HEK293 (cell line): ENCODE measurements at regions not wholly inside any gene's neighbourhood (a gene's known extent, or its start where the extent isn't known, plus 50 kb on each side); places are given as distances from the start of the nearest gene placed in this dataset.

ENCODE experiments used
- CTCF ChIA-PET: fragments of 350-600 bp; formaldehyde crosslinking; extraction: SDS; loops from one replicate; lab custom pipeline; 2021; ENCODE audit warnings: antibody characterized with exemption; lab: Yijun Ruan, JAX
- POLR2A ChIA-PET: fragments of 300-600 bp; formaldehyde crosslinking; extraction: SDS; loops from one replicate; lab custom pipeline; 2020; ENCODE audit warnings: antibody characterized with exemption, inconsistent platforms; lab: Yijun Ruan, JAX
- H3K27ac ChIP-seq: fragments of 200-500 bp; sonication (Bioruptor generic); 2 replicates; pipeline ENCODE4 v1.5.1; 2014; ENCODE audit warnings: low read depth, low read length, control low read depth, inconsistent platforms; ENCODE audit errors: extremely low read depth
- H3K36me3 ChIP-seq, 2 experiments: fragments of 200-500 bp in 1 of 2; sonication (Bioruptor generic) in 1 of 2; 1 replicate in 1 of 2; 2 replicates in 1 of 2; pipeline ENCODE4 v1.5.1; 2014 to 2017; ENCODE audit warnings: inconsistent platforms in 2 of 2, low read length in 2 of 2; ENCODE audit not compliant: control insufficient read depth in 2 of 2, insufficient read depth in 1 of 2
- H3K4me1 ChIP-seq: fragments of 200-500 bp; sonication (Bioruptor generic); 2 replicates; pipeline ENCODE4 v1.5.1; 2014; ENCODE audit warnings: mild to moderate bottlenecking, low read length, inconsistent platforms; ENCODE audit not compliant: control insufficient read depth, insufficient read depth
- H3K4me3 ChIP-seq: 2 replicates; pipeline ENCODE4 v1.5.1; 2011; ENCODE audit warnings: low read depth, mild to moderate bottlenecking, control low read depth, low read length, moderate library complexity
- H3K9me3 ChIP-seq: fragments of 200-500 bp; sonication (Bioruptor generic); 2 replicates; pipeline ENCODE4 v1.5.1; 2014; ENCODE audit warnings: low read depth, low read length, inconsistent platforms; ENCODE audit not compliant: control insufficient read depth, insufficient read depth
- KLF16 ChIP-seq: fragments of 450-650 bp; formaldehyde crosslinking; IDR thresholded peaks from 2 replicates; pipeline ENCODE4 v1.5.1; 2017; ENCODE audit warnings: missing biosample characterization, missing genetic modification characterization
- KLF8 ChIP-seq: fragments of 450-650 bp; formaldehyde crosslinking; IDR thresholded peaks from 2 replicates; pipeline ENCODE4 v1.5.1; 2016; ENCODE audit warnings: missing biosample characterization, missing genetic modification characterization
- MZF1 ChIP-seq: fragments of 450-650 bp; formaldehyde crosslinking; IDR thresholded peaks from 2 replicates; pipeline ENCODE4 v1.5.1; 2017; ENCODE audit warnings: missing biosample characterization, missing genetic modification characterization, borderline replicate concordance
- RBAK ChIP-seq: fragments of 450-650 bp; formaldehyde crosslinking; IDR thresholded peaks from 2 replicates; pipeline ENCODE4 v1.5.1; 2016; ENCODE audit warnings: missing biosample characterization, missing genetic modification characterization
- WT1 ChIP-seq: fragments of 450-650 bp; formaldehyde crosslinking; IDR thresholded peaks from 2 replicates; pipeline ENCODE4 v1.5.1; 2016; ENCODE audit warnings: missing biosample characterization, missing genetic modification characterization
- ZEB2 ChIP-seq: fragments of 450-650 bp; formaldehyde crosslinking; IDR thresholded peaks from 2 replicates; pipeline ENCODE4 v1.5.1; 2016; ENCODE audit warnings: missing biosample characterization, missing genetic modification characterization
- ZNF132 ChIP-seq: fragments of 450-650 bp; formaldehyde crosslinking; IDR thresholded peaks from 2 replicates; pipeline ENCODE4 v1.5.1; 2017; ENCODE audit warnings: missing biosample characterization, missing genetic modification characterization, borderline replicate concordance
- ZNF133 ChIP-seq: fragments of 450-650 bp; formaldehyde crosslinking; IDR thresholded peaks from 2 replicates; pipeline ENCODE4 v1.5.1; 2016; ENCODE audit warnings: missing biosample characterization, missing genetic modification characterization
- ZNF146 ChIP-seq: fragments of 450-650 bp; formaldehyde crosslinking; IDR thresholded peaks from 2 replicates; pipeline ENCODE4 v1.5.1; 2016; ENCODE audit warnings: missing biosample characterization, missing genetic modification characterization
- ZNF155 ChIP-seq: fragments of 450-650 bp; formaldehyde crosslinking; IDR thresholded peaks from 2 replicates; pipeline ENCODE4 v1.5.1; 2016; ENCODE audit warnings: missing biosample characterization, missing genetic modification characterization
- ZNF175 ChIP-seq: fragments of 450-650 bp; formaldehyde crosslinking; IDR thresholded peaks from 2 replicates; pipeline ENCODE4 v1.5.1; 2016; ENCODE audit warnings: missing biosample characterization, missing genetic modification characterization
- ZNF324 ChIP-seq: fragments of 450-650 bp; formaldehyde crosslinking; IDR thresholded peaks from 2 replicates; pipeline ENCODE4 v1.5.1; 2016; ENCODE audit warnings: missing biosample characterization, missing genetic modification characterization
- ZNF341 ChIP-seq: fragments of 450-650 bp; formaldehyde crosslinking; IDR thresholded peaks from 2 replicates; pipeline ENCODE4; 2016; ENCODE audit warnings: low read depth, missing biosample characterization, missing genetic modification characterization
- ZNF350 ChIP-seq: fragments of 450-650 bp; formaldehyde crosslinking; IDR thresholded peaks from 2 replicates; pipeline ENCODE4 v1.5.0; 2017; ENCODE audit warnings: missing biosample characterization, mild to moderate bottlenecking, missing genetic modification characterization
- ZNF398 ChIP-seq: fragments of 450-650 bp; formaldehyde crosslinking; IDR thresholded peaks from 2 replicates; pipeline ENCODE4 v1.5.1; 2017; ENCODE audit warnings: missing biosample characterization, missing genetic modification characterization
- ZNF423 ChIP-seq: fragments of 450-650 bp; formaldehyde crosslinking; IDR thresholded peaks from 2 replicates; pipeline ENCODE4 v1.5.1; 2016; ENCODE audit warnings: missing biosample characterization, missing genetic modification characterization
- ZNF426 ChIP-seq: fragments of 450-650 bp; formaldehyde crosslinking; IDR thresholded peaks from 2 replicates; pipeline ENCODE4 v1.5.1; 2017; ENCODE audit warnings: missing biosample characterization, missing genetic modification characterization, mild to moderate bottlenecking, inconsistent platforms, moderate library complexity
- ZNF433 ChIP-seq: fragments of 450-650 bp; formaldehyde crosslinking; IDR thresholded peaks from 2 replicates; pipeline ENCODE4 v1.5.1; 2016; ENCODE audit warnings: missing biosample characterization, missing genetic modification characterization, low read depth
- ZNF449 ChIP-seq: fragments of 450-650 bp; formaldehyde crosslinking; IDR thresholded peaks from 2 replicates; pipeline ENCODE4 v1.5.1; 2017; ENCODE audit warnings: missing biosample characterization, mild to moderate bottlenecking, missing genetic modification characterization, moderate library complexity
- ZNF510 ChIP-seq: fragments of 450-650 bp; formaldehyde crosslinking; IDR thresholded peaks from 2 replicates; pipeline ENCODE4 v1.5.1; 2018; ENCODE audit warnings: mild to moderate bottlenecking, missing genetic modification characterization, missing biosample characterization; ENCODE audit not compliant: insufficient replicate concordance
- ZNF514 ChIP-seq: fragments of 450-650 bp; formaldehyde crosslinking; IDR thresholded peaks from 2 replicates; pipeline ENCODE4 v1.5.1; 2016; ENCODE audit warnings: missing biosample characterization, missing genetic modification characterization
- ZNF571 ChIP-seq: fragments of 450-650 bp; formaldehyde crosslinking; IDR thresholded peaks from 2 replicates; pipeline ENCODE4 v1.5.0; 2017; ENCODE audit warnings: missing biosample characterization, missing genetic modification characterization
- ZNF596 ChIP-seq: fragments of 450-650 bp; IDR thresholded peaks from 2 replicates; pipeline ENCODE4 v1.5.0; 2018; ENCODE audit warnings: missing biosample characterization, mild to moderate bottlenecking, missing genetic modification characterization, moderate library complexity
- ZNF701 ChIP-seq: fragments of 450-650 bp; formaldehyde crosslinking; IDR thresholded peaks from 2 replicates; pipeline ENCODE4 v1.5.1; 2016; ENCODE audit warnings: missing biosample characterization, missing genetic modification characterization
- ZNF76 ChIP-seq: fragments of 450-650 bp; formaldehyde crosslinking; IDR thresholded peaks from 2 replicates; pipeline ENCODE4; 2016; ENCODE audit warnings: low read depth, missing biosample characterization, missing genetic modification characterization, borderline replicate concordance
- ZNF768 ChIP-seq: fragments of 450-650 bp; formaldehyde crosslinking; IDR thresholded peaks from 2 replicates; pipeline ENCODE4 v1.5.1; 2018; ENCODE audit warnings: missing biosample characterization, mild to moderate bottlenecking, missing genetic modification characterization
- ZNF777 ChIP-seq: fragments of 450-650 bp; formaldehyde crosslinking; IDR thresholded peaks from 2 replicates; pipeline ENCODE4 v1.5.1; 2017; ENCODE audit warnings: missing biosample characterization, missing genetic modification characterization, borderline replicate concordance
- ZNF791 ChIP-seq: fragments of 450-650 bp; formaldehyde crosslinking; IDR thresholded peaks from 2 replicates; pipeline ENCODE4 v1.5.1; 2016; ENCODE audit warnings: missing biosample characterization, missing genetic modification characterization
- ZNF843 ChIP-seq: fragments of 450-650 bp; formaldehyde crosslinking; IDR thresholded peaks from 2 replicates; pipeline ENCODE4 v1.5.1; 2016; ENCODE audit warnings: missing biosample characterization, missing genetic modification characterization
- ZSCAN23 ChIP-seq: fragments of 450-650 bp; formaldehyde crosslinking; IDR thresholded peaks from 2 replicates; pipeline ENCODE4 v1.5.1; 2016; ENCODE audit warnings: missing biosample characterization, missing genetic modification characterization

DNA sequence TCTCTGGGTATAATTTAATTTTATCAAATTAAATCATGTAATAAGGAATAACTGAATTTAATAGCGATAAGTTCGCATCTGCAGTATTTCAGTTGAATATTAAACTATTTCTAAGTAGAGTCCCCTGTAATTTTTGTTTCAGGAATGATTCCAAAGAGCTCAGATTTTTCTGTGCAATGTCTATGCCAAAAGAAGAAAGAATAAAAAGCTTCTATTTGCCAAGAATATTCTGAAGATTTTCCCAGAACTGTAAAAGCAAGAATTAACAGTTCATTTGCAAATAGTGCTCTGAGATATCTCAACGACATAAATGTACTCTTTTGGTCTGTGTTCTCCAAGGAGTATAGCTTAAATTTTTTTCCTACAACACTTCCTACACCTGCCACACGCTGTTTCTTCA lies 1242.8 kb upstream of the DIAPH2 start:
- CTCF ChIA-PET: interaction anchor here (0.6 kb wide), 1 partner anchor 9 kb away, joined by 3 read pairs; no protein-coding TSS in a partner anchor
- no peak for TF ChIP-seq ZNF350 (tag by site-specific recombination)
- no peak for TF ChIP-seq ZNF777 (tag by site-specific recombination)
- TF ChIP-seq ZNF433: no peak
- TF ChIP-seq ZNF341: no peak
- TF ChIP-seq RBAK (tag by site-specific recombination): no peak
- no peak for TF ChIP-seq ZNF175 (tag by site-specific recombination)
- no peak for TF ChIP-seq ZNF701 (tag by site-specific recombination)
- TF ChIP-seq ZSCAN23 (tag by site-specific recombination): no peak
- no peak for TF ChIP-seq KLF16 (tag by site-specific recombination)
- no peak for TF ChIP-seq ZNF76
- TF ChIP-seq ZNF571 (tag by site-specific recombination): no peak
- TF ChIP-seq ZEB2 (tag by site-specific recombination): no peak
- no peak for TF ChIP-seq ZNF791
- TF ChIP-seq, all 188 proteins: peak for 0
- H3K4me1 ChIP-seq: no peaks in the 10 kb centered on the region
- H3K9me3 ChIP-seq: no peaks in the 10 kb centered on the region; the same call in 1 of the 2 replicates
- POLR2A ChIA-PET: no interaction called here
- no peak overlapping the region for H3K27ac ChIP-seq
- H3K4me3 ChIP-seq: no peak overlapping the region
- H3K36me3 ChIP-seq: no peaks in the 10 kb centered on the region

- POLR2A ChIA-PET: no interaction called here
- no peak overlapping the region for H3K4me3 ChIP-seq
- no peak overlapping the region for H3K27ac ChIP-seq
- H3K9me3 ChIP-seq: no peaks in the 10 kb centered on the region
- H3K36me3 ChIP-seq: no peaks in the 10 kb centered on the region
- H3K4me1 ChIP-seq: no peaks in the 10 kb centered on the region
- CTCF ChIA-PET: no interaction called here
- no peak for TF ChIP-seq ZNF146
- TF ChIP-seq ZNF398 (tag by site-specific recombination): no peak
- no peak for TF ChIP-seq ZNF423 (tag by site-specific recombination)
- no peak for TF ChIP-seq ZNF426 (tag by site-specific recombination)
- TF ChIP-seq ZNF768 (tag by site-specific recombination): no peak
- TF ChIP-seq WT1 (tag by site-specific recombination): no peak
- TF ChIP-seq ZNF596 (tag by site-specific recombination): no peak
- no peak for TF ChIP-seq ZNF155 (tag by site-specific recombination)
- no peak for TF ChIP-seq KLF8 (tag by site-specific recombination)
- TF ChIP-seq ZNF132: no peak
- no peak for TF ChIP-seq ZNF324 (tag by site-specific recombination)
- no peak for TF ChIP-seq MZF1 (tag by site-specific recombination)
These were observed 1199.9 kb upstream of the DIAPH2 start for GRCh38 chrX:95484781-95485180.

DNA sequence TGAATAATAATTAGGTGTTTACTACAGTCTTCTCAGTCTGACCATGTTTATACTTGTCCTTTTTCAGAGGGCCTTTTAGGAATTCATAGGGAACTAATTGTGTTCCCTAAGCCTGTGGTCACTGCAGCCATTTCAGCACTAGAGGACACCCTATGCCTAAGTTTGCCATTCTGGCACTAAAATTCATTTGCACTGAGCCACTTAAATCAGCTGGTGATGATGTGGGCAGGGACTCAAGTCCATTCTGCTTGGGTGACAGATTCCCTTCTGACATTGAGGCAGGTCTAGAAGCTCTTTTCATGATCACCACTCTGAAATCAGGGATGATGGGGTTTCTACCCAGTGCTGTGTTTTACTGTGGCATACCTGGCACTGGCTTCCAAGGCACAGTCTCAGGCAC lies 1178.9 kb upstream of the DIAPH2 start:
- no peaks in the 10 kb centered on the region for H3K9me3 ChIP-seq
- POLR2A ChIA-PET: no interaction called here
- no peak overlapping the region for H3K27ac ChIP-seq
- no peak overlapping the region for H3K4me3 ChIP-seq
- CTCF ChIA-PET: no interaction called here
- H3K4me1 ChIP-seq: no peaks in the 10 kb centered on the region
- no peaks in the 10 kb centered on the region for H3K36me3 ChIP-seq
- TF ChIP-seq ZNF843 (no peak), ZNF510 (tag by site-specific recombination) (no peak), ZNF133 (tag by site-specific recombination) (no peak), ZNF449 (tag by site-specific recombination) (no peak), ZNF514 (no peak)
